ENCODE measurements at regions not wholly inside any gene's neighbourhood (a gene's known extent, or its start where the extent isn't known, plus 50 kb on each side); places are given as distances from the start of the nearest gene placed in this dataset.

GRCh38 chr16:54411544-54411943, 125.0 kb upstream of the IRX3 start:
- no peak for DNase-seq (ENCODE audit: low spot score)

GRCh38 chr16:54409982-54410381, 123.4 kb upstream of the IRX3 start:
- no peak for DNase-seq (ENCODE audit: low spot score)

GRCh38 chr16:54407596-54407995, 121.0 kb upstream of the IRX3 start:
- no peak for DNase-seq (ENCODE audit: low spot score)

- no peak for DNase-seq (ENCODE audit: low spot score)
Observed at GRCh38 chr16:54405478-54405877, 118.9 kb upstream of the IRX3 start.

GRCh38 chr16:54403580-54403979, 117.0 kb upstream of the IRX3 start:
- DNase-seq (ENCODE audit: low spot score) = no peak

GRCh38 chr16:54402873-54403272, 116.3 kb upstream of the IRX3 start:
- DNase-seq (ENCODE audit: low spot score) = no peak

- DNase-seq (ENCODE audit: low spot score) = no peak
Observed at GRCh38 chr16:54402270-54402669, 115.7 kb upstream of the IRX3 start.

GRCh38 chr16:54400261-54400660, 113.7 kb upstream of the IRX3 start:
- DNase-seq (ENCODE audit: low spot score) = no peak

GRCh38 chr16:54398986-54399385, 112.4 kb upstream of the IRX3 start:
- DNase-seq (ENCODE audit: low spot score) = no peak

- DNase-seq (ENCODE audit: low spot score) = no peak
Observed at GRCh38 chr16:54397838-54398237, 111.3 kb upstream of the IRX3 start.

GRCh38 chr16:54397190-54397835, 110.7 kb upstream of the IRX3 start:
- no peak for DNase-seq (ENCODE audit: low spot score)

GRCh38 chr16:54389836-54390494, 103.4 kb upstream of the IRX3 start:
- no peak for DNase-seq (ENCODE audit: low spot score)

- no peak for DNase-seq (ENCODE audit: low spot score)
Observed at GRCh38 chr16:54385141-54385540, 98.6 kb upstream of the IRX3 start.

- no peak for DNase-seq (ENCODE audit: low spot score)
Observed at GRCh38 chr16:54381601-54382313, 95.2 kb upstream of the IRX3 start.

- no peak for DNase-seq (ENCODE audit: low spot score)
Observed at GRCh38 chr16:54375071-54375470, 88.5 kb upstream of the IRX3 start.

GRCh38 chr16:54373534-54374520, 87.2 kb upstream of the IRX3 start:
- DNase-seq (ENCODE audit: low spot score) = no peak

GRCh38 chr16:54370278-54371040, 83.9 kb upstream of the IRX3 start:
- DNase-seq (ENCODE audit: low spot score) = no peak

GRCh38 chr16:54369861-54370260, 83.3 kb upstream of the IRX3 start:
- DNase-seq (ENCODE audit: low spot score) = no peak

GRCh38 chr16:54366943-54367342, 80.4 kb upstream of the IRX3 start:
- no peak for DNase-seq (ENCODE audit: low spot score)

- DNase-seq (ENCODE audit: low spot score) = no peak
Observed at GRCh38 chr16:54365990-54366634, 79.5 kb upstream of the IRX3 start.

- DNase-seq (ENCODE audit: low spot score) = no peak
Observed at GRCh38 chr16:54363766-54364165, 77.2 kb upstream of the IRX3 start.
